Uterus (tissue), 2 donors: ENCODE measurements at regions not wholly inside any gene's neighbourhood (a gene's known extent, or its start where the extent isn't known, plus 50 kb on each side); places are given as distances from the start of the nearest gene placed in this dataset.

Experiments
- CTCF ChIP-seq, 4 experiments: fragments of 200-600 bp in 2 of 4; fragments of 450-650 bp in 2 of 4; sonication (generic) in 2 of 4; IDR thresholded peaks; one replicate each; pipeline ENCODE4 v1.5.1; 2016 to 2019; ENCODE audit warnings: antibody characterized with exemption in 4 of 4, mild to moderate bottlenecking in 2 of 4, moderate library complexity in 1 of 4
- POLR2A ChIP-seq, 2 donors: fragments of 450-650 bp; IDR thresholded peaks; one replicate each; pipeline ENCODE4 v1.6.1; 2016; ENCODE audit warnings: antibody characterized with exemption in 2 of 2, mild to moderate bottlenecking in 1 of 2, moderate library complexity in 1 of 2

GRCh38 chr5:35557748-35558147 lies 59.9 kb upstream of the SPEF2 start:
- no peak for TF ChIP-seq CTCF (IDR thresholded peaks at IDR 0.05)
- no peak for TF ChIP-seq POLR2A (IDR thresholded peaks at IDR 0.05)
